A549 (cell line): ENCODE measurements at regions not wholly inside any gene's neighbourhood (a gene's known extent, or its start where the extent isn't known, plus 50 kb on each side); places are given as distances from the start of the nearest gene placed in this dataset.

Experiments
- CHD2 ChIP-seq: fragments of 150-350 bp; IDR thresholded peaks from 2 replicates; pipeline ENCODE4 v1.6.1; 2014; ENCODE audit warnings: low read length; ENCODE audit not compliant: partially characterized antibody
- EP300 ChIP-seq, 2 experiments: fragments of >200 bp; sonication (Bioruptor Twin); formaldehyde crosslinking; IDR thresholded peaks; 2 replicates in 1 of 2; 3 replicates in 1 of 2; pipeline ENCODE4 v1.6.1; 2016 to 2017
- MAFK ChIP-seq: fragments of 450-650 bp; IDR thresholded peaks from 2 replicates; pipeline ENCODE4 v1.6.1; 2014; ENCODE audit not compliant: partially characterized antibody
- POLR2A ChIP-seq: IDR thresholded peaks from 2 replicates; pipeline ENCODE4 v1.6.1; 2012; ENCODE audit warnings: mild to moderate bottlenecking, low read length
- RAD21 ChIP-seq, 2 experiments: fragments of >200 bp in 1 of 2; sonication (Bioruptor Twin) in 1 of 2; formaldehyde crosslinking in 1 of 2; IDR thresholded peaks in 1 of 2; conservative IDR thresholded peaks in 1 of 2; 2 replicates in 1 of 2; 3 replicates in 1 of 2; pipeline ENCODE4 v1.6.1; 2012 to 2018; ENCODE audit warnings: inconsistent platforms in 1 of 2
- SREBF2 ChIP-seq: fragments of 450-650 bp; IDR thresholded peaks from 2 replicates; pipeline ENCODE4 v1.6.1; 2014; ENCODE audit warnings: mild to moderate bottlenecking, moderate library complexity
- TP53 ChIP-seq: fragments of 250-450 bp; sonication (Bioruptor Pico); IDR thresholded peaks from 2 replicates; pipeline ENCODE4 v1.5.0; 2021; ENCODE audit warnings: mild to moderate bottlenecking, moderate library complexity
- TF ChIP-seq, protein P1 (sequence below): fragments of >200 bp; sonication (Bioruptor Twin); formaldehyde crosslinking; IDR thresholded peaks from 3 replicates; pipeline ENCODE4 v1.5.1; 2016
- TF ChIP-seq, protein P2 (sequence below): fragments of 450-650 bp; IDR thresholded peaks from 2 replicates; pipeline ENCODE4 v1.6.1; 2014; ENCODE audit warnings: antibody characterized with exemption
- TF ChIP-seq, protein P3 (sequence below): IDR thresholded peaks from 2 replicates; pipeline ENCODE4 v1.6.1; 2012
- TF ChIP-seq, protein P4 (sequence below): fragments of >200 bp; sonication (Bioruptor Twin); formaldehyde crosslinking; IDR thresholded peaks from 3 replicates; pipeline ENCODE4 v1.6.1; 2016

DNA sequence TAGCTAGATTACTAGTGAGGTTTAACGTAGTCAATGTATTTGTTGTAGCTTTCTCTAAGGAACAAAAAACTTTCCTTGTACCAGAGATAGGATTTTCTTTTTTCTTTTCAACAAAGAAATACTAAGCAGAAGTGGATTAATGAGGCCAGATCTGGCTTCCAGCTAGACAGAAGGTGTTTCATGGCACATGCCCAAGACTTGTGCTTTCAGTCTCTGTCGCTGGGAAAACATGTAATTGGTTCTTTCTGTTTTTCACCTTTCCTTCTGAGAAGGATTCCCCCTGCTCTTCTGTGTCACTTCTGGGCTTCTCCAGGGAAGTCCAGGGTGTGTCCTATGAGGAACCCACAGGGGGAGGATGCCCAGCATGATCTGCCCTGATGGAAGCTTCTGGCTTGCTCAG lies 492.2 kb downstream of the CCSER2 start:
- TF ChIP-seq, protein P1, sequence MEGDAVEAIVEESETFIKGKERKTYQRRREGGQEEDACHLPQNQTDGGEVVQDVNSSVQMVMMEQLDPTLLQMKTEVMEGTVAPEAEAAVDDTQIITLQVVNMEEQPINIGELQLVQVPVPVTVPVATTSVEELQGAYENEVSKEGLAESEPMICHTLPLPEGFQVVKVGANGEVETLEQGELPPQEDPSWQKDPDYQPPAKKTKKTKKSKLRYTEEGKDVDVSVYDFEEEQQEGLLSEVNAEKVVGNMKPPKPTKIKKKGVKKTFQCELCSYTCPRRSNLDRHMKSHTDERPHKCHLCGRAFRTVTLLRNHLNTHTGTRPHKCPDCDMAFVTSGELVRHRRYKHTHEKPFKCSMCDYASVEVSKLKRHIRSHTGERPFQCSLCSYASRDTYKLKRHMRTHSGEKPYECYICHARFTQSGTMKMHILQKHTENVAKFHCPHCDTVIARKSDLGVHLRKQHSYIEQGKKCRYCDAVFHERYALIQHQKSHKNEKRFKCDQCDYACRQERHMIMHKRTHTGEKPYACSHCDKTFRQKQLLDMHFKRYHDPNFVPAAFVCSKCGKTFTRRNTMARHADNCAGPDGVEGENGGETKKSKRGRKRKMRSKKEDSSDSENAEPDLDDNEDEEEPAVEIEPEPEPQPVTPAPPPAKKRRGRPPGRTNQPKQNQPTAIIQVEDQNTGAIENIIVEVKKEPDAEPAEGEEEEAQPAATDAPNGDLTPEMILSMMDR: no peak
- TF ChIP-seq EP300 (IDR thresholded peaks at IDR 0.05) (no peak), SREBF2 (no peak), MAFK (no peak), TP53 (CRISPR knock-in tag) (no peak), POLR2A (no peak), RAD21 (conservative IDR thresholded peaks at IDR 0.05 in 1 of 2, IDR thresholded peaks at IDR 0.05 in 1 of 2) (no peak), CHD2 (no peak)
- TF ChIP-seq, protein P2, sequence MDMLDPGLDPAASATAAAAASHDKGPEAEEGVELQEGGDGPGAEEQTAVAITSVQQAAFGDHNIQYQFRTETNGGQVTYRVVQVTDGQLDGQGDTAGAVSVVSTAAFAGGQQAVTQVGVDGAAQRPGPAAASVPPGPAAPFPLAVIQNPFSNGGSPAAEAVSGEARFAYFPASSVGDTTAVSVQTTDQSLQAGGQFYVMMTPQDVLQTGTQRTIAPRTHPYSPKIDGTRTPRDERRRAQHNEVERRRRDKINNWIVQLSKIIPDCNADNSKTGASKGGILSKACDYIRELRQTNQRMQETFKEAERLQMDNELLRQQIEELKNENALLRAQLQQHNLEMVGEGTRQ: no peak
- TF ChIP-seq, protein P3, sequence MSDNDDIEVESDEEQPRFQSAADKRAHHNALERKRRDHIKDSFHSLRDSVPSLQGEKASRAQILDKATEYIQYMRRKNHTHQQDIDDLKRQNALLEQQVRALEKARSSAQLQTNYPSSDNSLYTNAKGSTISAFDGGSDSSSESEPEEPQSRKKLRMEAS: no peak
- TF ChIP-seq, protein P4, sequence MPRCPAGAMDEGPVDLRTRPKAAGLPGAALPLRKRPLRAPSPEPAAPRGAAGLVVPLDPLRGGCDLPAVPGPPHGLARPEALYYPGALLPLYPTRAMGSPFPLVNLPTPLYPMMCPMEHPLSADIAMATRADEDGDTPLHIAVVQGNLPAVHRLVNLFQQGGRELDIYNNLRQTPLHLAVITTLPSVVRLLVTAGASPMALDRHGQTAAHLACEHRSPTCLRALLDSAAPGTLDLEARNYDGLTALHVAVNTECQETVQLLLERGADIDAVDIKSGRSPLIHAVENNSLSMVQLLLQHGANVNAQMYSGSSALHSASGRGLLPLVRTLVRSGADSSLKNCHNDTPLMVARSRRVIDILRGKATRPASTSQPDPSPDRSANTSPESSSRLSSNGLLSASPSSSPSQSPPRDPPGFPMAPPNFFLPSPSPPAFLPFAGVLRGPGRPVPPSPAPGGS: no peak
